GM04503 (cell line): ENCODE measurements at regions not wholly inside any gene's neighbourhood (a gene's known extent, or its start where the extent isn't known, plus 50 kb on each side); places are given as distances from the start of the nearest gene placed in this dataset.
"Not testable (repeated sequence)": the region's sequence is repeated elsewhere in the genome, so short reads cannot be mapped to it uniquely, and the experiment has no call there.

Experiments
- DNase-seq: peaks from one replicate; pipeline ENCODE4 v3.0.0-alpha.2; 2012; ENCODE audit warnings: low read depth

DNA sequence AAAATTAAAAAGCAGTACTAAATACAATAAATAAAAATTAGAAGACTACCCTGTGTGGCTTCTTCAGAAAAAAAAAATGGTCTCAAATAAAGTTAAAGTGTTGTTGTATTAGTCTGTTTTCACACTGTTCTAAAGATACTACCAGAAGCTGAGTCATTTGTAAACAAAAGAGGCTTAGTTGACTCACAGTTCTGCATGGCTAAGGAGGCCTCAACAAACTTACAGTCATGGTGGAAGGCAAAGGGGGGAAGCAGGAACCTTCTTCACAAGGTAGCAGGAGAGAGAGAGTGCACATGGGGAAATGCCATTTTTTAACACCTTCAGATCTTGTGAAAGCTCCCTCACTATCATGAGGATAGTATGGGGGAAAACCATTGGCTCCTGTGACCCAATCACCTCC is 612.8 kb downstream of the RNF144A start:
- DNase-seq, result peak; percentile 7

DNA sequence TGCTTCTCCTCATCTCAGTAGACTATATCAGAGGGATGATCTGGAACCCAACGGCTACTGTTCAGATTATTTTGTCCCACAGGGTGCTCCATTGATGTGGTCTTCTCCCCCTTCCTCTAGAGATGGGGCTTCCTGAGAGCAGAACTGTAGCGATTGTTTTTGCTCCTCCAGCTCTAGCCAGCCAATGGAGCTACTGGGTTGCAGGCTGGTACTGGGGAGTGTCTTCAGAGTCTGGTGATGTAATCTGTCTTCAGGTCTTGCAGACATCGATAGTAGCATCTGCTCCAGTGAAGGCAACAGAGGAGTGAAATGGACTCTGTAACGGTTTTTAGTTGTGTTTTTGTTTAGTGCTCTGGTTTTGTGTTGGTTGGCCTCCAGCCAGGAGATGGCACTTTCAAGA is 621.9 kb downstream of the RNF144A start:
- DNase-seq, result no peak

GRCh38 chr2:7539760-7540159 is 622.5 kb downstream of the RNF144A start:
- DNase-seq, result no peak

- no peak for DNase-seq
Measured at GRCh38 chr2:7552825-7553570, 635.8 kb downstream of the RNF144A start.

- no peak for DNase-seq
Measured at GRCh38 chr2:7555260-7555659, 638.0 kb downstream of the RNF144A start.

GRCh38 chr2:7557376-7557775 is 640.2 kb downstream of the RNF144A start:
- no peak for DNase-seq

DNA sequence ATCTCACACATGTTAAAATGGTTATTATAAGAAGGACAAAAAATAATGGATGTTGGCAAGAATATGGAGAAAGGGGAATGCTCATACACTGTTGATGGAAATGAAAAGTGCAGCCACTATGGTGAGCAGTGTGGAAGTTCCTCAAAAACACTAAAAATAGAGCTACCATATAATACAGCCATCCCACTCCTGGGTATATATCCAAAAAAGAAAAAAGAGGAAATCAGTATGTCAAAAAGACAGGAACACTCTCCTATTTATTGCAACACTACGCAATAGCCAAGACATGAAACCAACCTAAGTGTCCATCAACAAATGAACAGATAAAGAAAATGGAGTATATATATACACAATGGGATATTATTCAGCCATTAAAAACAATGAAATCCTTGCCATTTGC is 642.6 kb downstream of the RNF144A start:
- DNase-seq, result no peak

DNA sequence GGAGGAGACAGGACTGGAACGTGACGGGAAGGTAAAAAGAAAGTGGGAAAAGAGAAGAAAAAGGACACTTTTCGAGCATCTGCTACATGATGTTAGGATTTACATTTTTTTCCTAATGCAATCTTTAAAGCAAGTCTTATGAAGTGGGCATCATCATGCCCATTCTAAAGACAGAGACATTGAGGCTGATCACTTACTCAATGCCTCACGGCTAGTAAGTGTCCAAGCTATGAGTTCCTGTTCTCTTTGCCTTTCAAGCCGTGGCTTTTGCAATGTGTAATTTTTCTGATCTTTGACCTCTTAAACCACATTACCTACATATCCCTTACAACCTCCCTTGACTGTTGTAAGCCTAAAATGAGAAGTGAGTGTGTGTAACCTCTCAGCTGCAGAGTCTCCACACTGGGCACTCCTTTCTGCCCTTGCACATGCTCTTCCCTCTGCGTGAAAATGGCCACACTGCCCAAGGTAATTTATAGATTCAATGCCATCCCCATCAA is 649.2 kb downstream of the RNF144A start:
- DNase-seq, result no peak

DNA sequence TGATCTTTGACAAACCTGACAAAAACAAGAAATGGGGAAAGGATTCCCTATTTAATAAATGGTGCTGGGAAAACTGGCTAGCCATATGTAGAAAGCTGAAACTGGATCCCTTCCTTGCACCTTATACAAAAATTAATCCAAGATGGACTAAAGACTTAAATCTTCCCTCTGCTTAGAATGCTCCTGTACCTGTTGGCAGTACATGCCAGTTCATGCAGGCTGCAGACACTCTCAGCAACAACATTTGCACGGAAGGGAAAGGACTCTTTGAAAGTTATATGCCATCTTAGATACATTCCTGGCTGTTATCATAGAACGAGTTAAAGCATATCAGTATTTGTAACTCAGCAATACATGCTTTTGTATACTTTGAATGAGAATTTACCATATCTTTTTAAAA is 649.9 kb downstream of the RNF144A start:
- DNase-seq, result not testable (repeated sequence)

DNA sequence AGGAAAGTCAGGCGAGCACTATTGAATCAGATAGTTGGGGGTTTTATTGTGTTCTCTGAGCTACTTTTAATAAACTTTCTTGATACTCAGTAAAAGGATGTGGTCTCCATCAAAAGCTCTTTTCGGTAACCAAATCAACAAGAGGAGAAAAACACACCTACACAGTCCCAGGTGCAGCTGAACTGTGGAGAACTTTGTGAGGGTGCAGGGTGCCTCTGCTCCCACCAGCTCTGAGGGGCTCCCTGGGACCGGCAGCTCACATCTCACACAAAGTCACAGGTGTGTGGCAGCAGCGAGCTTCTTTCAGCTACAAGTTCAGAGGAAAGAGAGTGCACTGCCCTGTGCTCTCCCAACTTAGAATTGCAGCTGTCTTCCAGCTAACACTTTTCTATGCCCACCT is 650.4 kb downstream of the RNF144A start:
- no peak for DNase-seq

DNA sequence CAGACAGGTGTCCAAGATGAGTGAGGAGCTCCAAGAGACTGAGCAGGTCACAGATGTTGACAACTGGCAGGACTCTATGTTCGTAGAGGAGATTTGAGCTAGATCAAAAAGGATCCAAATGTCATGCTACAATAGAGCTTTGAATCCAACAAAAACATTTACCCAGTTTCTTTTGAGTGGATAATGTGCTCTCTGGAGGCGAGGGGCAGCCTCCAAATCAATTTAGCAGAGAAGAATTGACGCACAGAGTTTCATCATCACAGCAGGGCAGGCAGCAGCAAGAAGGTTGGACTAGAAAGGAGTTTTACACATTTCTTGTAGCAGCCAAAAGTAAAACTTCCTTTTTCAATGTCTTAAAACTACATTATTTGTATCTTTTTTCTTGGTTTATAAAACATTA is 653.0 kb downstream of the RNF144A start:
- no peak for DNase-seq

DNA sequence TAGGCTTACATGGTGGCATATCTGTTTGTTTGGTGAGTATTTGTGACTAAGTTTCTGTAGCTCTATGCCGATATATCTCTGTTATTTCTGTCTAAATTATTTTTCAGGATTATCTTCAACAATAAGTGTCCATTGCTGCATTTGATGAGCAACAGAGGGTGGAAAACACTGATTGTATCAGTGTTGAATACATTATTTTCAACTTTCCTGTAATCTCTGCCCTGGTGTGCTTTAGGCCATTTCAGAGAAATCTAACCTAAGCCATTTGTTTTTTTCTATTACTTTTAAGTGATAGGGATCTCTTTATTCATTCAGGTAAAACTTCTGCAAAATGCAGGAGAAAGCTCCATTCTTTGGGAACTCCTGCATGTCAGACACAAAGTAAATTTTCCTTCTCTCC is 654.5 kb downstream of the RNF144A start:
- DNase-seq, result no peak

DNA sequence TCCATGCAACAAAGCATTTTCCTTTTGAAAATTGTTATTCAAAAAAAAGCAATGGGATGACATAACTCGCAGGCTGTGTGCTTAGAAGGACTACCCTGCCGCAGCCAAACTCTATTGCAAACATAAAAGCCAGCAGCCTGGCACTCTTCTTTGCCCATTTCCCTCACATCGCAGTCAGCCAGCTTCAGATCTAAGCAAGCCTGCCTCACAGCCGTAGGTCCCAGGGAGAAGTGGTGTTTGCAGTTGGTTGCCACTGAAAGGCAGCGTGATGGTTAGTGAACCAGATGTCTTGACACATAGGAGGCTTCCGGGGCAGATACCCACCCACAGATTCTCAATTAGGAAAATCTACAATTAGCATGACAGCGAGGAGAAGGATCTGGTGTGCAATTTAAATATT is 655.2 kb downstream of the RNF144A start:
- DNase-seq, result no peak

GRCh38 chr2:7573166-7573825 is 656.1 kb downstream of the RNF144A start:
- no peak for DNase-seq

GRCh38 chr2:7574385-7574784 is 657.2 kb downstream of the RNF144A start:
- DNase-seq, result no peak

GRCh38 chr2:7577769-7578168 is 660.6 kb downstream of the RNF144A start:
- no peak for DNase-seq

- no peak for DNase-seq
Measured at GRCh38 chr2:7584017-7584416, 666.8 kb downstream of the RNF144A start.

DNA sequence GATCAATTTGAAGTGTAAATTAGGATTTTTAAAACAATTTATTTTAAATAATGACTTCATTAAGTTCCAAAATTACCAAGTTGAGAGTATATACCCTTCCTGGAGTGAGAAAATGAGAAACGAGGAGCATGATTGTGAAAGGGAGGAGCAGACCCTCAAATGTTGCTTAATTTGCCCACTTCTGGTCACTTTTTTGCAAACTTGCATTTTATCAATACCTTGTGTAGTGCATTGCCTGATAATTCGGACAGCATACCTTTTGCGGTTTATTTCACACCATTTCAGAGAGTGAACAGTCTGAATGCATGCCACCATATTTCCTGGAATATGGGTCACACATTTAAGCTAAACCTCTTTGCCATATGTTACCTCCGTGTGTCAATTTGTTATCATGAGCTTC is 669.7 kb downstream of the RNF144A start:
- no peak for DNase-seq

- no peak for DNase-seq
Measured at GRCh38 chr2:7588295-7588694, 671.1 kb downstream of the RNF144A start.

DNA sequence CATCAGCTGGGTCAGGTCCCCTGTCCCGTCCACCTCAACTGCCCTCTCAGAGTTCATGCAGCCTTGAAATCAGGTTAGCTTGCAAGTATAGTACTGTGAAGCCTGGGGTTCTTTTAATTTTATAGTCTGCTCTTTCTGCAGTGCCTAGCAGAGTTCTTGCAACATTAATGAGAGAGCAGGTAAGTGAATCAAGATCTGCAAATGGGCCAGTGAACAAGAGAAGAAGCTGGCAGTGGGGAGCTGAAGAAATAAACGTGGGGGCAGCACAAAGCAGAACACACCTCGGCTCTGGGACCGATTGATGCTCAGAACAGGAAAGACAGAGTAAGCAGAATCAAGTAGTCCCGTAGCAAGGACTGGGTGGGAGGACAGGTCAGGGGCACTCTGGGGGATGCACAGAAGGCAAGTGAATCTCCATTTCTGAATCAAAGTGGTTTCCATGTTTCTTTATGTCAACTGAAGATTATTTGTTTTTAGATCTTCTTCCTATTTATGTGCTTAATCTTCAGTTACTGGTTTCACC is 675.5 kb downstream of the RNF144A start:
- no peak for DNase-seq

DNA sequence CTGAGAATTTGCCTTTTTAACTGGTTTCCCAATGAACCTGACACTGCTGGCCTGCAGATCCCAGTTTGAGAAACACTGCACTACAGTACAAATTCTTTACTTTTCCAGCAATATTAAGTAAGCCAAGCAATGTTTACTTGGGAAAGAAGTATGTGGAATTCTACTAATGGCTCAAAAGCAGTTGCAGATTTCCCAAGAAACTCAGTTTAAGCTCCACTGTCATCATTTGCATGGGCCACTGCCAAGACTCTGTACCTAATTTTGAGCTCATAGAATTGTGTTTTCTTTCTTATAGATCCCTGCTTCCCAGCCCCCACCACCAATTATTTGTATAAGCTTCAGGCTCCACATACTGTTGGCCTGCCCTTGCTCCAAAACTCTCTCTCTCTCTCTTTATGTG is 676.1 kb downstream of the RNF144A start:
- no peak for DNase-seq

DNA sequence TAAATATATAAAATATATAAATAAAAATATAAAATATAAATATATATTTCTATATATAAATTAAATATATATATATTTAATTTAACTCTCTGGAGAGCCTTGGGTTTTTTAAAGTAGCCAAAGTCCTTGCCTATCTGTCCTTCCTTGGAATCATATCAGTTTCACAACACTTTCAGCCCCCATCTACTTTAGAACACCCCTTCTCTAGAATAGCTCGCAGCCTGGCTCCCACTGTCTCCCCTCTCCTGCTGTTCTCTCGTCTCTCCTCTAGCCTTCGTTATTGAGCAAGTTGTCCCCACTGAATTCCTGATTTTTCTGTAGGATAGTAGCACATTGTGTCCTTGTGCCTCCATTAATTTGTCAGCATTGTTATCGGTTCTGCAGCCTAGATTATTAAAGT is 677.0 kb downstream of the RNF144A start:
- DNase-seq, result no peak

- no peak for DNase-seq
Measured at GRCh38 chr2:7595206-7595605, 678.0 kb downstream of the RNF144A start.

- DNase-seq, result no peak
Measured at GRCh38 chr2:7598402-7598801, 681.2 kb downstream of the RNF144A start.
